Thoracic aorta (tissue), 2 donors: ENCODE measurements at regions not wholly inside any gene's neighbourhood (a gene's known extent, or its start where the extent isn't known, plus 50 kb on each side); places are given as distances from the start of the nearest gene placed in this dataset.

ENCODE experiments used
- ATAC-seq: fragments of 150-250 bp; one replicate; pipeline ENCODE4 v1.8.0; 2017; ENCODE audit warnings: low read depth; ENCODE audit not compliant: insufficient number of reproducible peaks, low FRiP score
- DNase-seq: peaks from one replicate; pipeline ENCODE4 v3.0.0-alpha.2; 2020; ENCODE audit warnings: low spot score
- H3K27ac ChIP-seq, 2 donors: fragments of 200-600 bp; sonication (generic); 1 replicate in 1 of 2; 2 replicates in 1 of 2; pipeline ENCODE4 v1.5.1; 2016; ENCODE audit warnings: mild to moderate bottlenecking in 2 of 2, moderate library complexity in 2 of 2
- H3K27me3 ChIP-seq: fragments of 200-600 bp; sonication (generic); replicated peaks from 2 replicates; pipeline ENCODE4 v1.6.0; 2016; ENCODE audit warnings: mild to moderate bottlenecking; ENCODE audit not compliant: insufficient read depth
- H3K36me3 ChIP-seq: fragments of 200-600 bp; sonication (generic); one replicate; pipeline ENCODE4 v1.5.1; 2016
- H3K4me1 ChIP-seq, 2 donors: fragments of 200-600 bp; sonication (generic); 1 replicate in 1 of 2; 2 replicates in 1 of 2; pipeline versions ENCODE4 v1.5.1 to v1.6.0; 2016; ENCODE audit warnings: low read depth in 2 of 2, mild to moderate bottlenecking in 1 of 2; ENCODE audit not compliant: control insufficient read depth in 1 of 2
- H3K4me3 ChIP-seq: fragments of 200-600 bp; sonication (generic); 2 replicates; pipeline ENCODE4 v1.5.1; 2016; ENCODE audit warnings: mild to moderate bottlenecking
- H3K9me3 ChIP-seq: fragments of 200-600 bp; sonication (generic); 2 replicates; pipeline ENCODE4 v1.5.1; 2016
- CTCF ChIP-seq: fragments of 200-600 bp; sonication (generic); IDR thresholded peaks from one replicate; pipeline ENCODE4 v1.5.1; 2019; ENCODE audit warnings: antibody characterized with exemption

- H3K27ac ChIP-seq = no peak overlapping the region
- no peak for ATAC-seq
- H3K9me3 ChIP-seq = no peaks in the 10 kb centered on the region
- H3K27me3 ChIP-seq = no peaks in the 10 kb centered on the region
- TF ChIP-seq CTCF = no peak
- H3K4me3 ChIP-seq = no peak overlapping the region
- no peaks in the 10 kb centered on the region for H3K36me3 ChIP-seq
- H3K4me1 ChIP-seq = no peaks in the 10 kb centered on the region
- no peak for DNase-seq
Measured at GRCh38 chr10:8149991-8150390, 95.5 kb downstream of the GATA3 start.

GRCh38 chr10:8150401-8150905, 96.0 kb downstream of the GATA3 start:
- no peak overlapping the region for H3K27ac ChIP-seq
- H3K4me1 ChIP-seq = no peaks in the 10 kb centered on the region
- no peak overlapping the region for H3K4me3 ChIP-seq
- no peaks in the 10 kb centered on the region for H3K36me3 ChIP-seq
- no peaks in the 10 kb centered on the region for H3K9me3 ChIP-seq
- no peak for DNase-seq
- H3K27me3 ChIP-seq = no peaks in the 10 kb centered on the region
- TF ChIP-seq CTCF = no peak
- ATAC-seq = no peak

- TF ChIP-seq CTCF = no peak
- no peaks in the 10 kb centered on the region for H3K27me3 ChIP-seq
- H3K36me3 ChIP-seq = no peaks in the 10 kb centered on the region
- no peaks in the 10 kb centered on the region for H3K4me1 ChIP-seq
- no peak overlapping the region for H3K4me3 ChIP-seq
- H3K27ac ChIP-seq = no peak overlapping the region
- DNase-seq (no peak), ATAC-seq (no peak)
- H3K9me3 ChIP-seq = no peaks in the 10 kb centered on the region
Measured at GRCh38 chr10:8151086-8151485, 96.6 kb downstream of the GATA3 start.

- no peak overlapping the region for H3K27ac ChIP-seq
- H3K36me3 ChIP-seq = no peaks in the 10 kb centered on the region
Measured at GRCh38 chr10:8156918-8157317, 102.4 kb downstream of the GATA3 start.

More at GRCh38 chr10:8156918-8157317, 102.4 kb downstream of the GATA3 start:
- ATAC-seq (no peak), DNase-seq (no peak)
- H3K4me1 ChIP-seq = no peaks in the 10 kb centered on the region
- TF ChIP-seq CTCF = no peak
- no peak overlapping the region for H3K4me3 ChIP-seq
- no peaks in the 10 kb centered on the region for H3K27me3 ChIP-seq
- H3K9me3 ChIP-seq = no peaks in the 10 kb centered on the region
